Fibroblast of upper back skin (primary cell): ENCODE measurements at regions not wholly inside any gene's neighbourhood (a gene's known extent, or its start where the extent isn't known, plus 50 kb on each side); places are given as distances from the start of the nearest gene placed in this dataset.
"Not testable (repeated sequence)": the region's sequence is repeated elsewhere in the genome, so short reads cannot be mapped to it uniquely, and the experiment has no call there.

Experiments used
- DNase-seq: peaks from one replicate; pipeline ENCODE4 v3.0.0-alpha.2; 2013

DNA sequence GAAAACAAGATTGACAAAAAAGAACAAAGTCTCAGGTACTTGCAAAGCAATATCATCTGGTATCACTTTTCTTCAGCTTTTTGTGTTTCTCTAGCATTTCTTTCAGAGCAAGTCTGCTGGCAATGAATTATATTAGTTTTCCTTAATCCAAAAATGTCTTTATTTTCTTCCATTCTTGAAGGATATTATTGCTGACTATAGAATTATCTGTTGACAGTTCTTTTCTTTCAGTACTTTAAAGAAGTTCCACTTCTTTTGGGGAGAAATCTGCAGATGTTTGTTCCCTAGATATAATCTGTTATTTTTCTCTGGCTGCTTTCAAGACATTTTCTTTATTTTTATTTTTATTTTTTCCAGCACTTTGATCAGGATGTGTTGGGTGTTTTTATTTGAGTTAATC is 161.8 kb upstream of the SPRED2 start:
- no peak for DNase-seq

DNA sequence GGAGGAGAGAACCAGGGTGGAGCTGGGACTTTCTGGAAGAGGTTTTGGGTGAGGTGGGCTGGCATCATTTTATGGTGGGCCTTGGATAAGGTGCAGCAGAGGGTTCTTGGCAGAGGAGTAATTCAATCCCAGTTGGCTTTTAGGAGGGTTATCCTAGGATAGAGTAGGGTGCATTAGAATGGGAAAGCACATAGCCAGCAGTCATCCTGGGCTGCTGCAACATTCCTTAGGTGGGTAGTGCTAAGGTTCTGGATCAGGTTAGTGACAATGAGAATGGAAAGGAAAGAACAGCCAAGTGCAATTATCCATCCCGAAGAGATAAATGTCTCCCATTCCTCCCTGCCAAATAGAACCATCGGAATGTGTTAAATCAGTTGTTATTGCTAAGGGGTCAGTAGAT is 157.3 kb upstream of the SPRED2 start:
- no peak for DNase-seq

DNA sequence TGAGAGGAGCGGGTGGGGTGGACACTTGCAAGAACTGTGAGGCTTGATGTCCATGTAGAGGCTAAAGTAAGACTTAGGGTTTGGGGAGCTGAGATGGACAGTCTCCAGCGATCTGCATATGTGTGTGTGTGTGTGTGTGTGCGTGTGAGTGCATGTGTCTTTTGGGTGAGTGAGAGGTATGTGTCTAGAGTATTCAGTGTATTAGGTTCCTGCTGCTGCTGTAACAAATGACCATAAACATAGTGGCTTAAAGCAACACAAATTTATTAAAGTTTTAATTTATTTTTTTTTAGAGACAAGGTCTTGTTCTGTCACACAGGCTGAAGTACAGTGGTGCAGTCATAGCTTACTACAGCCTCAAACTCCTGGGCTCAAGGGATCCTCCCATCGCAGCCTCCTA is 155.4 kb upstream of the SPRED2 start:
- DNase-seq, result no peak

DNA sequence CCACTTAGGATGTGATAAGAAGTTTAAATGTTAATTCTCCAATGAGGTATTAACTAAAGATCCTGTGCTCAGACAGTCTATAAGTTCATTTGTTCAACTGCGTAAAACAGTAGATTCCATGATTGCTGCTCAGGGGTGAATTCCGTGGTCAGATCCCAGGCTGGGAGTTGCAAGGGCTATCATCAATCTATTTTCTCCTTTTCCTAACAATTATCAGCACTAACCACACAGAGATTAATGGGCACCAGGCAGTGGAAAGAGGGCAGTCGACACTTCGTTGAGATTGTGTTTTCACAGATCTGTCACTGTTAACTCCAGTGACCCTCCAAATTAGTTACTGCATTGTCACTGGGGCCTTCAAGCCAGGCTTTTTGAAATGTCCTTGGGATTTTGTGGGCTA is 154.1 kb upstream of the SPRED2 start:
- DNase-seq, result peak; percentile 17

DNA sequence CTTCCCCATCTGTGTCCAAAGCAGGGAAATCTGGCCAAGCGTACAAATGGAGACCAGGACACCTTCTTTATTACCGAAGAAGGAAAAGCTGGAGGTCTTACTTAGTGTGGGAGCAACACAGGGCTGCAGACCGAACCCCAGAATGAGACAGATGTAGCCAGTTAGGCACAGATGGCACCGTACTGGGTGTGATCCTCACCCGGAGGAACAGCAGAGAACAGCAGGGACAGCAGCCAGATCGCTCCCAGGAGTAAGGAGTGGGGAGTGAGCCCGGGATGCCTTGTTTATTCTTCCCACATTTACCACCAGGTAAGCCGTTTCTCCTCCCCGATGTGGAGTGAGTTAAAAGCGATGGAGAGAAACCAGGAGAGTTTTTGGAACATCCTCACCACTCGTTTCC is 150.7 kb upstream of the SPRED2 start:
- DNase-seq, result no peak

DNA sequence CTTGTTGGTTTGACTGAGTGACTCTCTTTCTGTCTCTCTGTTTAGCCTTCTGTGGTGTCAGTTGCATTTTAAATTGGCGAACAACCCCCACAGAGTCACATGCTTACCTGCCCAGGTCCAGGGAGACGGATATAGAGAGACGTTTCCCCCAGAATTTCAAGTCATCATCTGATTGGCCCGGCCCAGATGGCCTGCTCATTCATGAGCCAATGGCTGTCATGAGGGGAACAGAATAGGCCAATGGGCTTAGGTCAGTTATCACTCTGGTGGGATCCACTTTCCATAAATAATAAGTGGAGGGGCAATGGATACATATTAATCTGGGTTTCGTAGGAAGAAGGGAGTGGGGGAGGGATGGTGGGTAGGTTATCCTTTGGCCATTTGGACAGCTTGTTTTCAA is 150.0 kb upstream of the SPRED2 start:
- no peak for DNase-seq

DNA sequence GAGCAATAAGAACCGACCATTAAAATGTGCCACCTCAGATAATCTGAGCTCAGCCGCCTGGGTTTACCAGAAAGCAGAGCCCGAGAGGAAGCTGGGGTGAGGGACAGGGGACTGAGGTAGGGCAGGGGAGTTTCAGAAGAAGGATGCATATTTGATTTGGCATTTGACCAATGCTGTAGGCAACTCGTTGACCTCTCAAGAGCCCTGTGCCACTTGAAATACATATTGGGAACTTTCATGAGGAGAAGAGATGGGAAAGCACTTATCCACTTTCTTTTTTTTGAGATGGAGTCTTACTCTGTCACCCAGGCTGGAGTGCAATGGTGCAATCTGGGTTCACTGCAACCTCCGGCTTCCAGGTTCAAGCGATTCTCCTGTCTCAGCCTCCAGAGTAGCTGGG is 148.4 kb upstream of the SPRED2 start:
- DNase-seq, result no peak

DNA sequence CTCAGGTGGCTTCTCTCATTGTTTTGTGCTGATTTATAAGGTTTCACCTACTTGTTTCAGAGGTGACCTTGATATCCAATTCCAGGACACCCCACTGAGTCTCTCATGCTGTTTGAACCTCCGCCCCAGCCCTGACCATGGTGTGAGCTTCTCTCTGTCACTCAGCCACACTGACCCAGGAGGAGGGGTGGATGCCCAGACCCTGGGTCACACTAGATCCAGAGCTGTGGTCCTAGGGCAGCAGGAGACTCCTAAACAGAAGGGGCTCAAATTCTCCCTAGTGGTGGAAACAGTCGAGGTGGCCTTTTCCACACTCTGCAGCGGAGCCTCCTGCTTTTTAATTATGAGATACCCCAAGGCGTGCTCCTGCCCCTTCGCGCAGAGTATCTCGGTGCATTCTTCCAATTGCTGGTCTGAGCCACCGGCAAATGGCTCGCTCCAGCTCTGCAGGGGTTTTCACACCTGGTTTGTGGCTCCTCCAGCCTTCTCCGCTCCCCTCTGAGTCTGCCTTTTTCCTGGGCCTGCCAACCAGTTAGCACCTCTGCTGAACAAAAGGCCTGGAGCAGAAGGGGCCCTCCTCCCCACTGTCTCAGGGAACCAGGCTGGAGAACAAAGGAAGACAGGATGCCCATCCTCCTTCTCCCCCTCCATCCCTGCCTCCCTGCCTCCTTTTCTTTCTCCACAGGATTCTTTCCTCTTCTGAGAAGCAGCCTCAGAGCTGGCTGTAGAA is 147.3 kb upstream of the SPRED2 start:
- no peak for DNase-seq

DNA sequence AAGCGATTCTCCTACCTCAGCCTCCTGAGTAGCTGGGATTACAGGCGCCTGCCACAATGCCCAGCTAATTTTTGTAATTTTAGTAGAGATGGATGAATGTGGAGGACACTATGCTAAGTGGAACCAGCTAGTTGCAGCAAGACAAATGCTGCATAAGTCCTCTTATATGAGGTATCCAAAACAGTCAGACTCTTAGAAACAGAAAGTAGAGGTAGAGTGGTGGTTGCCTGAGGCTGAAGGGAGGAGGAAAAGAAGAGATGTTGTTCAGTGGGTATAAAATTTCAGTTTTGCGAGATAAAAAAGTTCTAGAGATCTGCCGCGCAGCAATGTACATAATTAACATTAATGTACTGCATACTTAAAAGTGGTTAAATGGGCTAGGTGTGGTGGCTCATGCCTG is 145.3 kb upstream of the SPRED2 start:
- DNase-seq, result no peak

DNA sequence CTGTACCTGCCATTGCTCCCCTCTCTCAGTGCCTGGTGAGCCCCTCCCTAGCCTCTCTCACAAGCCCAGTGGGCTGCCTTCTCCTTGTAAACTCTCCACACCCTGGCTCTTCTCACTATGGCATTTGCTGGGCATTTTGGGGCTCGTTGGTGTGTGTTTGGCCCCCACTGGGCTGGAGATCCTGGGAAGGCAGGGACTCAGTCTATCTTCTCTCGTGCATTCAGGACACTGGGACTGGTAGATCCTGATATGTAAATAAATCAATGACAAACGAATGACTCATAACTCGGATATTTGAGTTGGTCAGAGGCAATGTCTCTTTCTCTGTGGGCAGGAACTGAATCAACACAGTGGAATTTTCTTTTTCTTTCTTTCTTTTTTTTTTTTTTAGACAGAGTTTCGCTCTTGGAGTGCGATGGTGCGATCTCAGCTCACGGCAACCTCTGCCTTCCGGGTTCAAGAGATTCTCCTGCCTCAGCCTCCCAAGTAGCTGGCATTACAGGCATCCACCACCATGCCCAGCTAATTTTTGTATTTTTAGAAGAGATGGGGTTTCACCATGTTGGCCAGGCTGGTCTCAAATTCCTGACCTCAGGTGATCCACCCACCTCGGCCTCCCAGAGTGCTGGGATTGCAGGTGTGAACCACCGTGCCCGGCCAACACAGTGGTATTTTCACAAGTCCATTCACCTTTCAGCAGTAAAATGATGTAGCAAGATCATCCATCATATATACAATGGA is 144.6 kb upstream of the SPRED2 start:
- DNase-seq, result peak; percentile 97

DNA sequence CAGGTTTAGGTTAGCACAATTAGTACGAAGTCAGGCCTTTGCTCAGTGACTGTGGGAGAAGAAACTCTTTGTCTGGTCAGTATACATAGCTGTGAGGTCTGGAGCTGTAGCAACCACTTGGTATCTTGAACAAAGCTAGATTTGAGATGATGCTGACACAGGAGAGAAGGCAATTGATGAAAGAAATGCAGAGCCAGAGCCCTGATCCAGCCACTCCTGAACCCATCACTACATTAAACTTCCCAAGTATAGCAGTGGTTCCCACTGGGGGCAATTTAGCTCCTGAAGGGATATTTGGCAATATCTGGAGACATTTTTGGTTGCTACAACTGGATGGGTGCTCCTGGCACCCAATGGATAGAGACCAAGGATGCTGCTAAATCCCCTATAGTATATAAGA is 143.9 kb upstream of the SPRED2 start:
- DNase-seq, result no peak

DNA sequence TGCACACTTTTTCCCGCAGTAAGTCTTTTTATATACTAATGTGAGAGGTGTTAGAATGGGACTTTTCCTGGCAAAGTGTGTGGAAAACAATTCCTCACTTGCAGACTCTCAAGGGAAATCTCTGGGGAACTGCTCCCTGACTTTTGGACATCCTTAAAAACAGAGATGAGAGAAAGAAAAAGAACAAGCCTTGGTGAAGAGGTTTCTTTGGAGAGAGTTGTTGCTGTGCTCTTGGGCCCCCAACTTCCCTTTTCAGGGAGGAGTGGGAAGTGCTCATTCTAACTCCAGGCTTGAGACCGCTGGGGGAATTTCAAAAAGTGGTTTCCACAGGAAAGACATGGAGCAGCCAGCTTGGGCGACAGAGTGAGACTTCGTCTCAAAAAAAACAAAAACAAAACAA is 142.6 kb upstream of the SPRED2 start:
- no peak for DNase-seq

DNA sequence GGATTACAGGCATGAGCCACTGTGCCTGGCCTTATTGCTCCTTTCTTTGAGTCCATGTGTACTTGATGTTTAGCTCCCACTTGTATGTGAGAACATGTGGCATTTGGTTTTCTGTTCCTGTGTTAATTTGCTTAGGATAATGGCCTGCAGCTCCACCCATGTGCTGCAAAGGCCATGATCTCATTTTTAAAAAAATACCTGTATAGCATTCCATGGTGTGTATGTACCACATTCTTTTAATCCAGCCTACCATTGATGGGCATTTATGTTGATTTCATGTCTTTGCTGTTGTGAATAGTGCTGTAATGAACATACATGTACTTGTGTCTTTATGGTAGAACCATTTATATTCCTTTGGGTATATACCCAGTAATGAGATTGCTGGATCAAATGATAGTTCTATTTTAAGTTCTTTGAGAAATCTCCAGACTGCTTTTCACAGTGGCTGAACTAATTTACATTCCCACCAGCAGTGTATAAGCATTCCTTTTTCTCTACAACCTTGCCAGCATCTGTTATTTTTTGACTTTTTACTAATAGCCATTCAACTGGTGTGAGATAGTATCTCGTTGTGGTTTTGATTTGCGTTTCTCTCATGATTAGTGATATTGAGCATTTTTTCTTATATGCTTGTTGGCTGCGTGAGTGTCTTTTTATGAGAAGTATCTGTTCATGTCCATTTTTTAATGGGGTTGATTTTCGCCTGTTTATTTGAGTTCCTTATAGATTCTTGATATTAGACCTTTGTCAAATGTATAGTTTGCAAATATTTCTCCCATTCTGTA is 136.4 kb upstream of the SPRED2 start:
- DNase-seq, result not testable (repeated sequence)

DNA sequence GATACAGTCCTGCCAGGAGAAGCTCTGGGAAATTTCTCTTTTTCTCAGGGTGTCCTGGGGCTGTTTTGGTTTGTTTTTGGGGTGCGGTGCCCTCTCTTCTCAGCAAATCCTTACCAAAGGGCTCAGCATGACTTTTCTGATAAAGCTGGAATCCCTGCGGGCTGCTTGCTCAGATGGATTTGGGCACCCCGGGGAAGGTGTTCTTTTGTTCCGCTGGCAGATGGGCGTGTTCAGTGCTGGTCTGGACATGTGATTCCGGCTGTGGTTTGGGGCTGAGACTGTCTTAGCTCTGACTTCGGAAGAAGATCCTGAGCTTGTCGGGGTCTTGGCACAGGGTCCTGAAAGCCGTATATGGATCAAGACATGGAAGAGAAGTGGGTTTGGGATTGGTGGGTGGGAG is 134.2 kb upstream of the SPRED2 start:
- no peak for DNase-seq

DNA sequence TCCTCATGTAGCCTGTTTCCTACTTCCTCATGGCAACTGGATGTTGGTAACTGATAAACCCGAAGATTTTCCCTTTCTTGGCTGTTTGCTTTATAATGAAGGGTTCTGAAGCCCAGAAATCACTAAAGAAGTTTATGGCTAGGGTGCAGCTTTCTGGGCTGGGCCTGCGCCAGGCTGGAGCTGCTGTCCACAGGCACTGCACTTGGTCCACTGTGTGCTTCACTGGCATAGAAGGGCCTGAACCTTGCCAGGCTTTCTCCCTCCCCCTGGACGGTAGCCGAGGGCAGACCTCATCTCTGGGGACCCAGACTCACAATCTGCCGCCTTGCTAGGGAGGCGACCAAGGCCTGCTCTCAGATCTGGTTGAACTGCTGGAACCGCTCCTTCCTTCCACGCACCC is 133.3 kb upstream of the SPRED2 start:
- no peak for DNase-seq

DNA sequence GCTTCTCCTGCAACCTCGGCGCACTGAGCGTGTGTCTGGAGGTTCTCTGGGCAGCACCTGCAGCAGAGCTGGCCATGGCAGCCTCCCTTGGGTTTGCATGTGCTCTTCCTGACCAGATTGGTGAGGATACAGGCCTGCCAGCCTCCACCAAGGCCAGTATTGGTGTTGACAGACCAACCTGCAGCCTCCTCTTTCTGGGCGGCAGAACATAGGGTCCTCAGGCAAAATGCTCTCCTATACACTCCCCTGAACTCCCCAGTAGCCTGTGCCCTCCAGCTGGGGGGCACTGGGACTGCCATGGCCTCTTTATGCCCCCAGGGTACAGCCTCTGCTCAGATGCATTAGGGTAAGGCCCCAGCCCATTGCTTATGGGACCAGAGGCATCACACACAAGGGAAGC is 131.9 kb upstream of the SPRED2 start:
- no peak for DNase-seq

DNA sequence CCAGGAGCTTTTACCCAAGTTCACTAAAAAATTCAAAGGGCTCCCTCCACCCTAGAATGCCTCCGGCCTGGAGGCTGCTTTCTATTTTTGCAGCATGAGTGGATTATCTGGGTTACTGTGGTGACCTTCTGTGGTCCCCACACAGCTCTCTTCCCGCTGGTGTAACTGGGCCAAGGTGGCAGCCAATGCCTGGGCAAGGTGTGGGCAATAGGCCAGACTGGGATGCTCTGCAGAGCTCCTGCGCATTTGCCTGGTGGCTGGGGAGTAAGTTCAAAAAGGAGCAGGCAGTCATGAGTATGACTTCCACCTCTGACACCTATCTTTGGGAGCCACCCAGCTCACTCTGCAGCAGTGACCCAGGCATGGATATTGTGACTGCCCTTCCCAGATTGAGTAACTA is 130.5 kb upstream of the SPRED2 start:
- DNase-seq, result no peak

DNA sequence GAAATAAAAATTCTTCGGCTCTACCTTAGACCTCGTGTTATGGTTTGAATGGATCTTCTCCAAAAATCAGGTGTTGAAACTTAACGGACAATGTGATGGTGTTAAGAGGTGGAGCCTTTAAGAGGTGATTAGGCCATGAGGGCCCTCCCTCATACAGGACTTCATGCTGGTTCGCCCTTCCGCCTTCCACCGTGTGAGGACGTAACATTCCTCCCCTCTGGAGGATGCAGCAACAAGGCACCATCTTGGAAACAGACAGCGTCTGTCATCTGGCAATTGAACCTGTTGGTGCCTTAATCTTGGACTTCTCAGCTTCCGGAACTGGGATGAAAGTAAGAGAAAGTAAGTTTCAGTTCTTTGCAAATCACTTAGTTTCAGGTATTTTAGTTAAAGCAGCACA is 126.3 kb upstream of the SPRED2 start:
- DNase-seq, result no peak

DNA sequence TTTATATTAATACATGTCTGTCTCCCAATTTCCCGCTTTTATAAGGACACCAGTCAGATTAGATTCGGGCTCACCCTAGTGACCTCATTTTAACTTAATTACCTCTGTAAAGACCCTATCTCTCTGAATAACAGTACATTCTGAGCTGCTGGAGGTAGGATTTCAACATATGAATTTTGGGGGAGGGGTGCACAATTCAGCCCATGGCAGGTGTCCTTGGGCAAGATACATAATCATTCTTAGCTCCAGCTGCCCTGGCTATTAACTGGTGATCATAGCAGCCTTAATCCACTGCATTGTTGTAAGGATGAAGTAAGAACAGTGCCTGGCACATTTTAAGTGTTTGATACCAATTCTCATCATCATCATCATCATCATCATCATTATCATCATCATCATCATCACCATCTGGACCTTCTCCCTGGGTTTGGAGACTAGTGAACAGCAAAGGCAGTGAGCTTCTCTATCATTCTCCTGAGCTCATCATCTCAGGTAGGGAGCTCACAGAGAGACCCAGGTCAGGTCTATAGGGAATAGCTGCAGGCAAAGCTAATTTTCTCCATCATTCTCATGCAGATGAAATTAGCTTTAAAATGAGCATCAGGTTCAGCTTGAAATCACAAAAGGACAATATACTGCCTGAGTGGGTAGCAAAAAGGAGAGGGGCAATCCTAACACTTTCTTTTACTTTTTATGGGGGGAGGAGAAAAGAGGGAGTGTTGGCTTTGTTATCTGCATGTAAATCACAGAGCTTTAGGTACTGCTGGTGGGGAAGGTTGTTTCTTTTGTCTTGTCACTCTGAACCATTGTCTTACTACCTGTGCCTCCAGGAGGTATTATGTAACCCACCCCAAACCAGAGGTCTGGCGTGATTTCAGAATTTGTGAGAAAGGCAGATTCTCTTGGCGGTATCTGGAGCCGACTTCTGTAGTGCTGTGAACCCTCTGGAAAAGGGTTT is 125.5 kb upstream of the SPRED2 start:
- DNase-seq, result no peak

DNA sequence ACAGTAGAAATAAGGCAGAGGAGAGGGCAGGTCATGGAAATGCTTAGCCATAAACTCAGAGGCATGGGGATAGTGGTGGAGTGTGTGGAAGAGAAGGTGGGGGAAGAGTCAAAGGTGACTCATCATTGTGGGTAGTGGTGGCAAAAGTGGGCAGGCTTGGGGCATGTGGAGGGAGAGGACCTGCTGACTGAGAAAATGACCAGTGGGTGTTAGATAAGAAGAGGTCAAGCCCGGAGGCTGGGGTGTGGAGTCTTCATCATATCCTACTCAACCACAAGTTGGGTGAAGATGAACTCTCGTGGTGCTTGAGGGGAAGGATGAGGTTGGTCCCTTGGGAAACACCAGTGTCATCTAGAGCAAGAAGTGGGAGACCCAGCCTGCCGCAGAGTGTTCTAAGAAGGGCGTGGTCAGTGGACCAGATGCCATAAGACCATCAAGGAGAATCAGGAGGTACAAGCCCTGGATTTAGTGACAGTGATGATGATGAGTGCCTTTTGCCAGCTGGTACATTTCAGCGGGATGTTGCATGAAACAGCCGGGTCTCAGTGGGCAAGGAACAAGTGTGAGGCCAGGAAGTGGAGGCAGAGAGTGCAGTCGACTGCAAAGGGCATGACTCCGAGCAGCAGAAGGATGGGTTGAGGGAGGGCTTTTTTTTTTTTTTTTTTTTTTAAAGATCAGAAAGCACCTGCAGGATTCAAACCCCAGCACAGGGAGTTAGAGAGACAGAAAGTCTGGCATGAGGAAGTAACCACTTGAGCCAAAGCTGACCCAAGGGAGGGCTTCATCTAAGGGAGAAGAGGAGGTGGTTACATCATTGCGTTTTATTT is 122.6 kb upstream of the SPRED2 start:
- no peak for DNase-seq

DNA sequence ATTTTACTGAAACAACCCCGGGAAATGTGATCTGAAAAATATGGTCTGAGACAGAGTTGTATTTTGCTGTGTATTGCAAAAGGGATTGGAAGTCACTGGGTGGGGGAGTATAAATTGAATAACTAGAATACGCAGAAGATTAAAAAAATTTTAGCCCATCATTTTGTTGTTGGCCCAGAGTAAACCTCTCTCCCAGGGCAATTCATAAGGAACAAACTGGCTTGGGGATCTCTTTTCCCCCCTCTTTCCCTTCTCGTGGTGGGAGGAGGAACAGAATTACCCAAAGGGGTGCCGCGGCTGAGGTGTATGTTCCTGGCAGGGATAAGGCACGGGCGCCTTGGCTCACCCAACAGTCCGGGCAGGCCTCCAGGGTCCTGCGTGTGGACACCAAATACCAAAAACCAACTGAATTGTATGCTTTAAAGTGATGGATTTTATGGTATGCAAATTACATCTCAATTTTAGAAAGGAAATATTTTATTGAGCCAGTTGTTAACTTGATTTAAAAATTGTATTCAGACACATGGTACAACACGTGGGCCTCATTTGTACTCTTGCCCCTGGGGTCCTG is 121.2 kb upstream of the SPRED2 start:
- no peak for DNase-seq

DNA sequence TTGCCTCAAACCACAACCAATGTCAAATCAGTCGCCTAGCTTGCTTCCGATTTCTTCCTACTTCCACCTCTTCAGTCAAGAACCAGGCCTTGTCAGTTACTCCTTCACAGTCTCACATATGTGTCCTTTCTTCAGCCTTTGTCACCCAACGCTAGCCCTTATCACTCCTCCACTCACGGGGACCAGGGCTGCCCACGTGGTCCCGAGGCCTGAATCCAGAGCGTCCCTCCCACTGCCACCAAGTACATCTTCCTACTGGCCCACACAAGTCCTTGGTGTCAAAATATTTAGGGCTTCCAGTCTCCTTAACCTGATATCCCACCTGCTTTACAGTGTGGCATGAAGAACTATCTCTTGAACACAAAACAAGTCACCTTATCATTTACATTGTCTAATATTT is 119.1 kb upstream of the SPRED2 start:
- no peak for DNase-seq
